ENCODE measurements at regions not wholly inside any gene's neighbourhood (a gene's known extent, or its start where the extent isn't known, plus 50 kb on each side); places are given as distances from the start of the nearest gene placed in this dataset.

DNA sequence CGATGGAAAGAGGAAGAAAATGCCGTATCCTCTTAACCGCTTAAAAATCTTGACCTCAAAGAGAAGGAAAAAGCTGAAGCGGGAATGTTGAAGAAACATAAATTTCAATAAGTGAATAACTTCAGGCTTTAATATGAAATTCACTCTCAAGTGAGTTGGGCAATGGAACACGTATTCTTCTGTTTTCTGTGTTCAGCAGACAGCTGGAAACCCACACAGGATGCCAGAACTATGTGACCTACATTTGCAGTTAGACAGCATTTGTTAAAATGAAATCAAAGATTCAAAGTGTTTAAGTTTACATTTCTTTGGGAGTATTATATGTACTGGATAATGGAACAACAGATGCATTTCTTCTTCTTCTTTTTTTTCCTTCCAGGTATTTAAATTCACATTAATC is 80.5 kb upstream of the SPATS2L start:
- H3K4me1 ChIP-seq: peaks cover 0 to 28% (median 10%) of the 10 kb centered on the region in 12 donors
- ATAC-seq (peak in 2 of 4 donors; percentile 47 to 74), DNase-seq (peak in 1 of 5 donors; percentile 21)
- H3K4me3 ChIP-seq: no peak overlapping the region
- TF ChIP-seq POLR2A (IDR thresholded peaks at IDR 0.05): no peak
- TF ChIP-seq, protein P1, sequence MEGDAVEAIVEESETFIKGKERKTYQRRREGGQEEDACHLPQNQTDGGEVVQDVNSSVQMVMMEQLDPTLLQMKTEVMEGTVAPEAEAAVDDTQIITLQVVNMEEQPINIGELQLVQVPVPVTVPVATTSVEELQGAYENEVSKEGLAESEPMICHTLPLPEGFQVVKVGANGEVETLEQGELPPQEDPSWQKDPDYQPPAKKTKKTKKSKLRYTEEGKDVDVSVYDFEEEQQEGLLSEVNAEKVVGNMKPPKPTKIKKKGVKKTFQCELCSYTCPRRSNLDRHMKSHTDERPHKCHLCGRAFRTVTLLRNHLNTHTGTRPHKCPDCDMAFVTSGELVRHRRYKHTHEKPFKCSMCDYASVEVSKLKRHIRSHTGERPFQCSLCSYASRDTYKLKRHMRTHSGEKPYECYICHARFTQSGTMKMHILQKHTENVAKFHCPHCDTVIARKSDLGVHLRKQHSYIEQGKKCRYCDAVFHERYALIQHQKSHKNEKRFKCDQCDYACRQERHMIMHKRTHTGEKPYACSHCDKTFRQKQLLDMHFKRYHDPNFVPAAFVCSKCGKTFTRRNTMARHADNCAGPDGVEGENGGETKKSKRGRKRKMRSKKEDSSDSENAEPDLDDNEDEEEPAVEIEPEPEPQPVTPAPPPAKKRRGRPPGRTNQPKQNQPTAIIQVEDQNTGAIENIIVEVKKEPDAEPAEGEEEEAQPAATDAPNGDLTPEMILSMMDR (IDR thresholded peaks at IDR 0.05): no peak
- peak overlapping the region in 3 of 12 donors; percentile 5 to 35 (median 24) for H3K27ac ChIP-seq
- H3K9me3 ChIP-seq: no peaks in the 10 kb centered on the region
- intact Hi-C loops (cut with DNase I): loop anchor here in 3 of 10 donors (5.0 to 10.0 kb wide), 4 partner anchors 76 to 249 kb away; no protein-coding TSS in a partner anchor
- 63 to 75% (median 70%) methylated on average over 5 of the region's 5 CpGs for WGBS, 4 donors
- H3K27me3 ChIP-seq: no peaks in the 10 kb centered on the region
- H3K36me3 ChIP-seq: no peaks in the 10 kb centered on the region

DNA sequence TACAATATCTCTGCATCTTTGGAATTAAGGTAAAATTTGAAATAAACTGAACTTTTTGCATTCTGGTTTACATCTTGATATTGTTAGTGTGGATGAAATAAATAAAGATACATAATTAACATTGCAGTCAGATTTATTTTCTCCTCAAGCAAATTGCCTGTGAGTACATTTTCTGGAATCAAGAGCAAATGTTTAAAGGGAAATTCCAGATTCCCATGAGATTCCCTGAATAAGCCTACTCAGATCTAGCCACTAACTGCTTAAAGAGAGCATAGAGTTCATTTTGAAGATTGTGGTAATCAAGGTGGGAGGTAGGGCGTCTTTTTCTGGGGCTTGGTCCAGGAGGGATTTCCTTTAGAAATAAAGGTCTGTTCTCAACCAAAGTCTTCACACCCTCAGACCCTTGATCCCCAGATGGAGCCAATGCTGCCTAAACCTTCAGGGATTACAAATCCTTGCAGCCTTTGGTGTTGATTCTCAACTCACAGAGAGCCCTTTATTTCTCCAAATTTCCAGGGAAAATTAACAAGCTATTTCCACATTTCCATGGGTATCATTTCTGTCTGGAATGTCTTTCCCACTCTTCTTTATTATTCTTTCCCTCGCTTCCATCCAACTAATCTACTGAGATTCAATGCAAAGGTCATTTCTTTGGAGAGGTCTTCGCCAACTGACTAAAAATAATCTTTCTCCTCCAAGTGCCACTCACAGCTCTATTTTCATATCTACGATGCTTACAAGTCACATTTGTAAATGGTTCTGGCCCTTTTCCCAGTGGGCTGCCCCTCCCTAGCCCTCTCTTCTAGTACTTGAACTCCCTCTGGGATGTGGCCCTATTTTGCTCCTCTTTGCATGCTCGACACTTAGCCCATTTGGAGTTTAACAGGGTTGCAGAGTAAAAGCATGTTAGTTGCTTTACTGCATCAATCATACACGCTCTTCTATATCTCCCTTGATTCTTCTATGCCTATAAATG is 79.8 kb upstream of the SPATS2L start:
- peak; percentile 77 to 96 (median 87) for ATAC-seq
- intact Hi-C loops (cut with DNase I): loop anchor here in 3 of 10 donors (5.0 to 10.0 kb wide), 4 partner anchors 76 to 248 kb away; no protein-coding TSS in a partner anchor
- H3K9me3 ChIP-seq: no peaks in the 10 kb centered on the region
- H3K27me3 ChIP-seq: no peaks in the 10 kb centered on the region
- H3K4me1 ChIP-seq: peaks cover 0 to 28% (median 10%) of the 10 kb centered on the region in 12 donors
- no peak overlapping the region for H3K4me3 ChIP-seq
- H3K27ac ChIP-seq: peak overlapping the region in 4 of 12 donors; percentile 13 to 36 (median 32)
- TF ChIP-seq, protein P1 (IDR thresholded peaks at IDR 0.05): no peak
- no peak for TF ChIP-seq POLR2A (IDR thresholded peaks at IDR 0.05)
- no peaks in the 10 kb centered on the region for H3K36me3 ChIP-seq
- DNase-seq: peak; percentile 53 to 82 (median 63)
- 25 to 37% (median 32%) methylated on average over 6 of the region's 6 CpGs for WGBS, 4 donors

DNA sequence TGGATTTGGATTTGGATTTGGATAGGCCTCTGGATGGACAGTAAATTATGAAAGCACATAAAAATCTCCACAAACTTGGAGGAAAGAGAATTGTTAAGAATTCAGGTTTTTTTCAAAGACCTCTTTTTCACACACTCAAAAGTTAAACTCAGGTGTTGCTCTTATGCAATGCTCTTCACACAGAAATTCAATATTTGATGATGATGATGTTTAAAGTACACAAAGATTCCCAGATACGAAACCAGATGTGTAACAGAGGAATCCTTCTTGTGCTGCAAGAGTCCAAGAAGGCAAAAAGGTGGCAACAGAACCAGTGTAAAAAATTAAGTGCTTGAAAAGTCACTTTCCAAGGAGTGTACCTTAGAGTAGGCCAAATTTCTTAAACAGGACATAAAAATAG is 75.8 kb upstream of the SPATS2L start:
- Histone ChIP-seq H3K27me3 (no peaks in the 10 kb centered on the region), H3K4me3 (no peak overlapping the region), H3K36me3 (no peaks in the 10 kb centered on the region), H3K4me1 (peaks cover 0 to 19% (median 6%) of the 10 kb centered on the region in 12 donors), H3K9me3 (no peaks in the 10 kb centered on the region), H3K27ac (no peak overlapping the region)
- intact Hi-C loops (cut with DNase I): no loop called here
- ATAC-seq (no peak), DNase-seq (no peak)
- TF ChIP-seq, protein P1 (IDR thresholded peaks at IDR 0.05): no peak
- no peak for TF ChIP-seq POLR2A (IDR thresholded peaks at IDR 0.05)
- WGBS, 4 donors: 72 to 82% (median 78%) methylated on average over 1 of the region's 1 CpG

DNA sequence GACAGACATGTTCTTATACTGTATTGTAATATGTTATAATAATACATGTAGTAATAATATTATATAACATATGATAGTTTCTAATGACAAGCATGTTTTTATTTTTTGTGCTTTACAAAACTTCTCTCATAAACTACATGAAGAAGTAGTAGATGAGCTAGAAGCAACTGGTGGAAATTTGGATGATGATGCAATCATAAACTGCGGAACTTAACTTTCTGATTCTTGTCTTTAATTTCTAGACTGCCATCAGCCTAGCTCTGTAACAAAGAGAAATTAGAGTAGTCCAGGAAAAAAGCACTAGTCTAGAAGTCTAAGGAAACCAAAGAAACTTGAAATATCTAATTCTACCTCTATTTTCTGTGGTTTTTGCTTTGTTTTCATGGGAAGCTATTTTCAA is 71.0 kb upstream of the SPATS2L start:
- no peaks in the 10 kb centered on the region for H3K9me3 ChIP-seq
- H3K4me3 ChIP-seq: no peak overlapping the region
- 92 to 100% (median 96%) methylated on average over 1 of the region's 1 CpG for WGBS, 4 donors
- ATAC-seq (no peak), DNase-seq (no peak)
- H3K36me3 ChIP-seq: no peaks in the 10 kb centered on the region
- H3K27ac ChIP-seq: no peak overlapping the region
- no peak for TF ChIP-seq POLR2A (IDR thresholded peaks at IDR 0.05)
- TF ChIP-seq, protein P1 (IDR thresholded peaks at IDR 0.05): no peak
- H3K4me1 ChIP-seq: no peaks in the 10 kb centered on the region
- H3K27me3 ChIP-seq: no peaks in the 10 kb centered on the region
- intact Hi-C loops (cut with DNase I): no loop called here
